Endometrium (tissue), 2 donors: ENCODE measurements at regions not wholly inside any gene's neighbourhood (a gene's known extent, or its start where the extent isn't known, plus 50 kb on each side); places are given as distances from the start of the nearest gene placed in this dataset.

Experiments
- FAIRE-seq: peaks from 2 replicates; lab custom pipeline; 2012; peaks lifted over from hg19 to GRCh38; lab: Jason Lieb, UNC
- donor health status: control.
- donor health status: control.

GRCh38 chr18:28826107-28826506 lies 649.2 kb upstream of the CDH2 start:
- FAIRE-seq: no peak

- FAIRE-seq: no peak
These were observed 647.2 kb upstream of the CDH2 start for GRCh38 chr18:28824183-28824574.

GRCh38 chr18:28823506-28824182 lies 646.7 kb upstream of the CDH2 start:
- FAIRE-seq: no peak

- no peak for FAIRE-seq
These were observed 643.4 kb upstream of the CDH2 start for GRCh38 chr18:28820353-28820752.

GRCh38 chr18:28816155-28816554 lies 639.2 kb upstream of the CDH2 start:
- FAIRE-seq: peak; percentile 90

DNA sequence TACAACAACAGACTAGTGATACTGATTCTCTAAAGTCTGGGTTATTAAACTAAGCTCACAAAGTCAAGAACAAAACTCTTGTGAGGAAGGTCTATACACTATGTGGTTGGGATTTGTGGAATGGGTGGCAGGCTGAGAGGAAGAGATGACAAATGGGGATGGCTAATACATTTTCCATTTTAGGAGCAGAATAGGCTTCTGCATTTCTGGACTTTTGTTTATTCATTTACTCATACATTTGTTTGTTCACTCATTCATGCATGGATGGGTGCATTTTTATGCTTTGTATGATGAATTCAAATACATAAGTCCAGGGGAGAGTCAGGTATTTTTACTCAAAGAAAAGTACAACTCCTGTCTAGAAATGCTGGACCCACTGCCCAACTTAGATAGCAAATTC lies 637.4 kb upstream of the CDH2 start:
- FAIRE-seq: no peak

DNA sequence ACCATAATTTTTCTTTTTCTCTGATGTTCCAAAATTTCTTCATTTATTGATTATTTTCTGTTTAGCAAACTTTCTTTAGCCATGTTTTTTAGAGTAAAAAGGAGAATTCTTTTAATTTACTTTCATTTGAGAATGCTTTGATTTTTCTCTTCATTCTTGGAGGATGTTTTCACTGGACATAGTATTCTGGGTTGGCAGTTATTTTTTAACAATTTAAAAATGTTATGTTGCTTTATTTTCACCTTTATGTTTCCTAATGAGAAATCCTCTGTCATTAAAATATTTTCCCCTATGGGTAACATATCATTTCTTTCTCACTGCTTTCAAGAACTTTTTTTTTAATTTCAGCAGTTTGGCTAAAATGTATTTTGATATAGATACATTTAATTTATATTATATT lies 631.4 kb upstream of the CDH2 start:
- no peak for FAIRE-seq

DNA sequence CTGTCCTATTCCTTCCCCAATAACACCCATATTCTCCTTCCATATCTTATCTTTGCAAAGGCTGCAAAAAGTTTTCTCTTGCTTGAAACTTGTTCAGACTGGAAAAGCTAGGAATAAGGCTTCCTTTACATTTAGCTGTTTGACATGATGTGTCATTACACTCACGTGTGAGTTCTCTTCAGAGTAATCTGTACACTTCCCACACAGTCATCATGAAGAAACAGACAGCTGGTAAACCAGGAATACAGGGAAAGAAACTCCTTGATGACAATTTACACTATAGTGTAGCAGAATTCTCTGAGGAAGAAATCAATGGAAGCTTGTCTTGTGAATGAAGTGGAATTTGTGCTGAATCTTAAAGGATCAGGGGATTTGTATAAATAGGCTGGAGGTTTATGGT lies 628.6 kb upstream of the CDH2 start:
- FAIRE-seq: no peak

GRCh38 chr18:28804512-28805202 lies 627.7 kb upstream of the CDH2 start:
- no peak for FAIRE-seq

DNA sequence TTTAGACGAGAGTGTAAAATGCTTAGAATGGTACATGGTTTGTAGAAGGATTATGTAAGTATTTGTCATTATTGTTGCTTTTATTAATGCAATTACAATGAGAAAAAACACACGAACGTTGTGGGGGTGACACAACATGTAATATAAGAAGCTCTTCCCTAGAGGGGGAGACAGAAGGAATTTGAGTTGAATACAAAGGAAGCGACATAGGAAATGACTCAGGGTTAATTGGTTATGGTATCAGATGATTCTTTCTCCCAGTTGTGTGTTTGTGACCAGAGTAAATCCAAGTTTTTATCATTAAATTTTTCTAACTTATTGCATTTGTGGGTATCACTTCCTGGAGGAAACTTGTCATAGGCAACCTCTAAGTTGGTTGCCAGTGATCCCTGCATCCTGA lies 625.6 kb upstream of the CDH2 start:
- no peak for FAIRE-seq

DNA sequence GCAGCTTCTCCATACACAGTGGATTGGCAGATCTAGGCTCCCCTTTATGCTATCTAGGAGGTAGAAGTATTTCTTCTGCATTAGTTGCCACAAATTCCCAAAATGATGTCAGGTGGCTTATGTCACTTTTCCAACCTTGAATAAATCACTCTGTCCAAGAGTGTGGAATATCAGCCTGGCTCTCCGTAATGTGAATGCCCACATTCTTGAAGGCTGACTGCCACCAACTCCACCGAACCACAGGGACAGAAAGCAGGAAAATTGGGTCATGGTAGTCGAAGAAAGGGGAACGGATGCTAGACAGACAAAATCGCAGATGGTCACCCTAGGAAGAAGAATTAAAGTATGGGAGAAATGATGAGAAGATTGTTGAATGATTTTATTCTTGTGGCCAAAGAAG lies 624.9 kb upstream of the CDH2 start:
- FAIRE-seq: no peak

GRCh38 chr18:28794459-28795245 lies 617.7 kb upstream of the CDH2 start:
- no peak for FAIRE-seq

DNA sequence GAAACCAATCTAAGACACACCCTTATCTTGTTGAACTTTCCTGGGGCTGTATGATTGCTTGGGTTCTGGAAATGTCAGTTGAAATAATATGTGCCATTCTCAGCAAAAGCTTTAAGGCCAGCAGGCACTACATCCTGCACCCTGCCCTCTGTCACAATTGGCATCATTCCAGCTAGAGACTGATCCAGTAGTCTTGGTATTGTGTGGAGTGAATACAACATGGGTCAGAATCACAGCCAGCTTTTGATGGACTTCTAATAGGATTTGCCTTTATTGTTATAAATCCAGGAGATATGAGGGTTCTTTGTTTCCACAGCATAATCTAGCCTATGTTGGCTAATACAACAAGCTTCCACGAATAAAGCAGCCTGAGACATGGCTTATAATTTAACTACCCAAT lies 617.0 kb upstream of the CDH2 start:
- FAIRE-seq: no peak

DNA sequence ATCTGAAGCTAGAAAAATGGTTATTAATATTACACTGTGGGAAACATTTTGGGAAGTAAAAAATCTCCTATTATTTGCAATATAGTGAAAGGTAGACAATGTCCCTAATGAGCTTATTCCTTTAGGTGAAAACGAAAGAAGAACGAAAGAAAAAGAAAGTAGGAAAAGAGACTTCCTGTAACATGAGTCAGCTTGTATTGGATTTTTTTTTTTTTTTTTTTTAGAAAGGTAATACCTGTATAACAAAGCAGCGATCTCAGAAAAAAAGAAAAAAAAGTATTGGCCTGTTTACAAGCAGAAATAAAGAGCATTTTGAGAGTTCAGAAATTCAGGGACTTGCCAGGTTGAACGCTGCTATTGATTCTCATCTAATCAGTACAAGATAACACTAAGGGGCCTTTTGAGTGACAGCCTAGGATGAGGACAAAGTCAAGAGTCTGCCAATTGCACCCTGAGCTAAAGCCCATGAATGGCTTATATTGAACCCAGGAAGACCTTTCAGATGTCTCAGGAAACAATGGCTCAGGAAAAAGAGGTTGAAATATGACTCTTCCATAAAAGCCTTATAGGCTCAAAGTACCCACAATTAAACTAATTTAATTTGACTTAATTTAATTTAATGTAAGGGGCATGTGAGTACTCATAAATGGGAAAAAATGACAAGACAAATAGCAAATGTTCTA lies 615.6 kb upstream of the CDH2 start:
- FAIRE-seq: no peak

DNA sequence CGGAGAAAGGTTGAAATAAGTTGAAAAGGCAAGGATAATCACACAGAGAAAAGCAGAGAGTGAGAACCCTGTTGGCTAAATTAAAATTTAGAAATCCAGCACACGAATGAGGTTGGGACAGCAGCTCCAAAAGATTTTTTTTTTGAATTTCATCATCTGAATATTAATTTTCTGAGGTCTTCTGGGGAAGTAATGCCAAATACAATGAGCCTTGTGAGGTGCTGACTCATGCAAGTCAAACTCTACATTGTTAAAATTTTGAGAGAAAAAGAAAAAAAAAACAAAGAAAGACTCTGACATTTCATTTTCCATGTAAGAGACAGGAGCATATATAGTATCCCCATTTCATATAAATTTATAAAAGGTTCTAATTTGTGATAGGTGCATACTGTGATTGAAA lies 614.2 kb upstream of the CDH2 start:
- FAIRE-seq: no peak

DNA sequence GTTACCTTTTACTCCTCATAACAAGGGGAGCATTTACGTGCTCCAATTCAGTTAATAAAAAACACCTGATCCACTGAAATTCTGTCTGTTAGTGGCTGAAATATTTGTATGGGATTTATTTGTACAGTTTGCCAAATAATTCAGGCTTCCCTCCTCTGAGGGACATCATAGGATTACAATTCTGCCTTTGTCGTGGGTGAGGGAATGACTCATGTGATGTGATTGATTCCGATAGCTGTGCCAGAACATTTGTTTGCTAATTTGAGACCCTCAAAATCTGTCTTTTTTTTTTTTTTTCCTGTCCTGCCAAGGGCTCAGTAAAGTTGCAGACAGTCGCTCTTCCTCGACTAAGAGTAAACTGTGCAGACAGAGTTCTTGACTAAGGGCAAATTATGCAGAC lies 612.6 kb upstream of the CDH2 start:
- no peak for FAIRE-seq

DNA sequence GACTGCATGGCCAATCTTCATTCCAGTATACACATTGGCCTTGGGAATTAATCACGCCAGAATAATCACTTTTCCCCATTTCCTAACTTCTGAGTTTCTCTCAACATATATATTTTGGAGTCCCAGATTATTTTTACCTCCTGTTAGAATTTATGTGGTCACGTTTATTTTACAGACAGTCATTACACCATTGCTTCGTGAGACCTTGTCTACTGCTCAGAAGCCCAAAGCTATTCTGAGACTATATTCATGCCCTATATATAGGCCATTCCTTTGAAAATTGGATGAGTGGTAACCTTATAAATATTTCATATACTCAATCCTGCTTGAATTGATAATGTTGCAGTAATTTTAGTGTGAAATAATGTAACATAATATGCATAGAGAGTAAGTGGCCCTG lies 610.0 kb upstream of the CDH2 start:
- no peak for FAIRE-seq

DNA sequence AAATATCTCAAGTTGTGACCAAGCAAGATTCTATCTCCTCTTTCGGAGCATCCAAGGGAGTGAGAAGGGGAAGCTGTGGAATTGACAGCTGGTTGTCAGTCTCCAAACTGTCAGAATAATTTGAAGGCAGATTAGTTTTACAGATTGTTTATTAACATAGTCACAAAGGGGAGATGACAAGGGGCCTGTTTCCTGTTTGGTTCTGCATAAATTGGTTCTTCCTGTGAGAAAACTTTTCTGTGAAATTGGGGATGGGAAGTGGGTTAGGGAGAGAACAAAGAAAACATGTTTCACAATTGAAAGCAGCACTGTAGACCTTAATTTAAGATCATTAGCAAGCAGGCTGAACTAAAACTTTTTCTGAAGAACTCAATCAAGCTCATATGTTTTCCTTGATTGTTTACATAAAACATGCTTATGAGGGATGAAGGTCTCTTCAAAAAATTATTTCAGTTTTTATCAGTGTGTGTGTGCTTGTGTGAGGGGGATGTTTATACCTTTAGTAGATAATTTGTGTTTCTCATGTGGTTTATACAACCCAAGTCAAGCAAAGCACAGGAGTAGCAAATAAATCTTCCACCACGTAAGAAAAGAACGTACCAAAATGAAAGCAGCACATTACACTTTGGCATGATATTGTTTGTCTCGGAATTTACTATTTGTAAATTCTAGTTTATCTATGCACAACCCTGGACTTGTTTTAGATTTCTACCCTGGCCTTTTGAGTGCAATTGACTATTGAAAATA lies 604.9 kb upstream of the CDH2 start:
- no peak for FAIRE-seq

DNA sequence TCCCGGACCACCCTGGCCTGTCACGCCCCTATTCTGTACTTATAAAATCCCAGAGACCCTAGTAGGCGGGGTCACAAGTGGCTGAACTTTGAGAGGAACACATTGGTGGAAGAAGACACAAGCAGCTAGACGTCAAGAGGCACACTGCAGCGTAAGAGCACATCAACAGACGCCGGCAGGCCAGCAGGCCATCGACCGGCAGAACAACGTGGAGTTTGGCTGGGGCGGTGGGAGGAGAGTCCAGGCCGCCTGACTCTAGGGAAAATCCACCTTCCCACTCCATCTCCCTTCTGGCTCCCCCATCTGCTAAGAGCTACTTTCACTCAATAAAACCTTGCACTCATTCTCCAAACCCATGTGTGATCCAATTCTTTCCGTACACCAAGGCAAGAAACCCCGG lies 601.8 kb upstream of the CDH2 start:
- no peak for FAIRE-seq

- no peak for FAIRE-seq
These were observed 600.8 kb upstream of the CDH2 start for GRCh38 chr18:28777756-28778155.

GRCh38 chr18:28771849-28772248 lies 594.9 kb upstream of the CDH2 start:
- FAIRE-seq: no peak
